ENCODE measurements at regions not wholly inside any gene's neighbourhood (a gene's known extent, or its start where the extent isn't known, plus 50 kb on each side); places are given as distances from the start of the nearest gene placed in this dataset.
A peak's percentile ranks its signal among the peaks of the same experiment; 100 is the strongest.
"Not testable (repeated sequence)": the region's sequence is repeated elsewhere in the genome, so short reads cannot be mapped to it uniquely, and the experiment has no call there.

DNA sequence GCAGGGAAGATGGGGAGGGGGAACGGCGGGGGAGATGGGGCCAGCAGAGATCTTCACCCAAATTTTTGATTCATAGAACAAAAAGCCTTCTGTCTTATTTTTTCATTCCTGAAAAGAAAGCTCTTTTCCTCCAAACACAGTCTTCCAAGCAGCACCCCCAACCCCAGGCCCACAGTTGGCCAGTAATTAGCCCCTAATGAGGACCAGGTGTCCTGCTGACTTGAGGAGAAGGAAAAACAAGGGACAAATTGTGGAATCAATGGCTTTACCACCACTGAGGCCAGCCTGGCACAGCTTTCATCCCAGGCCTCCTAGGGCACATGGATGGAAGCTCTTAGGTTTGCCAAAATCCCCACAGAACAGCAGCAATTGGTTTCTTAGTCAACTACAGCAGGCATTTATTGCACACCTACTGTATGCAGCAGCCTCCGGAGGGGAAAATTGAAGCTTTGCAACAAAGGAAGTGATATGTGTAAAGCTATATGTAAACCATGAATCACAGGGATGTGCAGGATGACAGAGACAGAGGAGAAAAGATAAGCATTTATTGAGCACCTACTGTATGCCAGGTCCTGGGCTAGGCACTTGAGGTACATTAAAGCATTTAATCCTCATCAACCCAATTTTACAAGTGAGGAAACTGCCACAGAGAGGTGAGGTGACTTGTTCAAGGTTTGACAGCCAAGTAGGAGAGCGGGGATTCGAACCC lies 199.5 kb downstream of the TBC1D2B start:
- Histone ChIP-seq H3K36me3 (ENCODE audit: control insufficient read depth, insufficient read depth, low read length) (no peaks in the 10 kb centered on the region), H3K27me3 (ENCODE audit: control insufficient read depth, insufficient read depth, low read length) (no peaks in the 10 kb centered on the region), H3K4me3 (ENCODE audit: low read depth, low read length) (no peak overlapping the region)
- no peak for DNase-seq (ENCODE audit: low read depth)
- TF ChIP-seq, protein P1, sequence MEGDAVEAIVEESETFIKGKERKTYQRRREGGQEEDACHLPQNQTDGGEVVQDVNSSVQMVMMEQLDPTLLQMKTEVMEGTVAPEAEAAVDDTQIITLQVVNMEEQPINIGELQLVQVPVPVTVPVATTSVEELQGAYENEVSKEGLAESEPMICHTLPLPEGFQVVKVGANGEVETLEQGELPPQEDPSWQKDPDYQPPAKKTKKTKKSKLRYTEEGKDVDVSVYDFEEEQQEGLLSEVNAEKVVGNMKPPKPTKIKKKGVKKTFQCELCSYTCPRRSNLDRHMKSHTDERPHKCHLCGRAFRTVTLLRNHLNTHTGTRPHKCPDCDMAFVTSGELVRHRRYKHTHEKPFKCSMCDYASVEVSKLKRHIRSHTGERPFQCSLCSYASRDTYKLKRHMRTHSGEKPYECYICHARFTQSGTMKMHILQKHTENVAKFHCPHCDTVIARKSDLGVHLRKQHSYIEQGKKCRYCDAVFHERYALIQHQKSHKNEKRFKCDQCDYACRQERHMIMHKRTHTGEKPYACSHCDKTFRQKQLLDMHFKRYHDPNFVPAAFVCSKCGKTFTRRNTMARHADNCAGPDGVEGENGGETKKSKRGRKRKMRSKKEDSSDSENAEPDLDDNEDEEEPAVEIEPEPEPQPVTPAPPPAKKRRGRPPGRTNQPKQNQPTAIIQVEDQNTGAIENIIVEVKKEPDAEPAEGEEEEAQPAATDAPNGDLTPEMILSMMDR (IDR thresholded peaks at IDR 0.05; ENCODE audit: insufficient read depth, low read length, poor library complexity, severe bottlenecking) = no peak

DNA sequence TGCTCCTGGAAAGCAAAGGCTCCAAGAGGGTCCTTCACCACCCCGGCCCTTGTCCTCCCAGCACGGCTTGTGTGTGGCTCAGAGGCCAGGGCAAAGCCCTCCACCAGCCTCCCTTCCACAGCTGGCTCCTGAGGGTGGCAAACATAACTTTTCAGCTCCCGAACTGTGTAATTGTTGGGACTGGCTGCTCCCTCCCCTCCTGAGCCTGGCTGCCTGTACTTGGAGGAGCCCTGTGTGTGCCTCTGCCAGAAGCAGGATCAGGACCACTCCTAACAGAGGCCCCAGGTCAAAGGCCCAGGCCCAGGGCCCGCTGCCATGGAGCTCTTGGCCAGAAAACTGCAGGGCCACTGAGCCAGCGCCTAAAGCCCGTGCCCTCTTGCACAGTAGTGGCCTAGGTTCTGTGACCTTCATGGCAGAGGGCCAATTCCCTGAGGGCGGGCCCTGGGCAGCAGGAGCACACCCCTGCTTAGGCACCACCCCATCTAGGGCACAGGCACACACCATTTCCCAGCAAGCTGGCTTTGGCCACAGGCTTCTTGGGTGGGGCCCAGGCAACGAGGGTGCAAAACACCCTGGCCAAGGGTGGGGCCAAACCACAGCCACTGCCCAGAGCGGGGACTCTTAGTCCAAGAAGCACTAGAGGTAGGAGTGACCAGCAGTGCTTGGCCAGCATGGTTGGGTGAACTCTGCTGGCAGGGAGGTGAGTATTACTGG lies 201.2 kb downstream of the TBC1D2B start:
- not testable (repeated sequence) for H3K36me3 ChIP-seq (ENCODE audit: control insufficient read depth, insufficient read depth, low read length); H3K4me3 ChIP-seq (ENCODE audit: low read depth, low read length); H3K27me3 ChIP-seq (ENCODE audit: control insufficient read depth, insufficient read depth, low read length); DNase-seq (ENCODE audit: low read depth)

DNA sequence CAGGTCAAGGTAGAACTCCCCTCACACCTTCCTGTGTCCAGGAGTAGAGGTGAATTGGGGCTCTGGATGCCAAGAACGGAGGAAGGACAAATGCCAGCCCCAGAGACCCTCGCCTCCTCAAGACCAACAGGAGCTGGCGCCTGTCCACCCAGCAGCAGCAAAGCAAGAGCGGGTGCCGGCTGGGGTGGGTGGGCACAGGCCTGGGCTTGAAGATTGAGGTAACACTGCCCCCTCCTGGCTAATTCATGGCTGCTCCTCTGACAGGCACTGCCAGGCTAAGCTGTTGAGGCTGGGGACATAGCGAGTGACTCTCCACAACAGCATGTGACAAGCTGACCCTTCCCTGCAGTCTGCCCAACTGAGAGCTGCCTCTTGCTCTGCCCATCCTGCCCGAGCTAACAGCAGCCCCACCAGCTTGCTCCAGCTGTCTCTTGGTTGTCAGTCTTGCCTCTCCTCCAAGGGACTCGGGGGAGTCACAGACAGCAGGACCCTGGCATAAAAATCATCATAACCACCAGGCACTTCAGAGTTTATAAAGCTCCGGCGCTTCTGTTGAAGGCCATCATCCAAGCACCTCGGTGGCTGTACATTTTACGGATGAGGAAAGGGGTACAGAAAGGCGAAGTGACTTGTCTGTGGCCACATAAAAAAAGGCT lies 202.3 kb downstream of the TBC1D2B start:
- H3K36me3 ChIP-seq (ENCODE audit: control insufficient read depth, insufficient read depth, low read length); H3K27me3 ChIP-seq (ENCODE audit: control insufficient read depth, insufficient read depth, low read length); DNase-seq (ENCODE audit: low read depth); H3K4me3 ChIP-seq (ENCODE audit: low read depth, low read length): not testable (repeated sequence)
- TF ChIP-seq, protein P1 (IDR thresholded peaks at IDR 0.05; ENCODE audit: insufficient read depth, low read length, poor library complexity, severe bottlenecking) = peak; percentile 72

DNA sequence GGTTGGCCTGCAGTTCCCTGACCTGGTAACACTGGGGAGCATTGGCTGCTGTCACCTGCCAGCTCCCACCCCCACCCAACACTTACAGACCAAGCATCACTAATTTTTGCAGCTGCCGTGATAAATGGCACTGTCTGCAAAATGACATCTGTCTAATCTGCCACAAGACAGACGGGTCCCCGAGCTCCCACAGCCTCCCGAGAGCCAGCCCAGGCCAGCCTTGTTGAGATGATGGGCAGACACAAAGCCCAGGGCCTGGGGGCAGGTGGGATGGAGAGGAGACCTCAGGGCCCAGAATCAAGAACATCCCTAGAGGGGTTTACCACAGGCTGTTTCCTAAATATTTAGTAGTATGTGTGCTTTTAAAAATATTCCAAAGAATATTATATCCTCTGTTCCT lies 203.4 kb downstream of the TBC1D2B start:
- TF ChIP-seq, protein P1 (IDR thresholded peaks at IDR 0.05; ENCODE audit: insufficient read depth, low read length, poor library complexity, severe bottlenecking) = no peak
- no peak for DNase-seq (ENCODE audit: low read depth)
- Histone ChIP-seq H3K27me3 (ENCODE audit: control insufficient read depth, insufficient read depth, low read length) (peaks cover 5% of the 10 kb centered on the region), H3K36me3 (ENCODE audit: control insufficient read depth, insufficient read depth, low read length) (no peaks in the 10 kb centered on the region), H3K4me3 (ENCODE audit: low read depth, low read length) (no peak overlapping the region)

DNA sequence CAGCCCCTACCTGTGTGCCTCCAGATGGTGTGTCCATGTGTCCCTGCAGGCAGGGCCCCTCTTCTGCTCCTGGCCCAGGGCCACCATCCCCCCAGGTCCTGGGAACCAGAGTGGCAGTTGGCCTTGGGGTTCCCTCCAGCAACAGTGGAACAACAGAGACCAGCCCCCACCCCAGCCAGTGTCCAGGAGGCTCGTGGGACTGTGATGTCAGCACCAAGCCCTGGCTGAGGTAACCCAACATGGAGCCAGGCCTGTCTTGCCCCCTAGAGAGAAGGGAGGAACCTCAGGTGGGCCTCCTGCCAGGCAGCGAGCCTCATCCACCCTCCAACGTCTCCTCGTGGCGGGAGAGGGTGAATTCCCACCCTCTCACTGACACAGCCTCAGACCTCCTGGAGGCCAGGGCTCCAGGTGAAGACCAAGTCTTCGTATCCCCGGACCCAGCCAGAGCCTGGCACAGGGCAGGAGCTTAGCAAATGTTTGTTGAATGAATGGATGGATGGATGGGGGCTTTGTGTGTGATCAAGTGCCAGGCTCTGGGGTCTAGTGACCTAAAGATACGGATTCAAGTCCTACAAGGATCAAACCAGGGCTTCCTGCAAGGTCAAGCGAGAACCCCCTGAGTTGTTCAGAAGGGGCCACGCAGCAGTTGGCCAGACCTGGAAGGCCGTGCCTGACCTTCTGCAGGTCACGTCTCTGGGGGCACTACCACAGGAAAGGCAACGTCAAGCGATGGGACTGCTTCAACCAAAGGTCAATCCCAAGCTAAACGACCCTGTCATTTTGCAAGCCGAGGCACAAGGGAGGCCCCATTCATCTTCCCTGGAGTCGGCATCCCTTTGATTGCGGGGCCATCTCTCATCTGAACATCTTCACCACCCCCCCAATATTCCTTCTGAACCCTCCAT lies 204.7 kb downstream of the TBC1D2B start:
- H3K27me3 ChIP-seq (ENCODE audit: control insufficient read depth, insufficient read depth, low read length); H3K4me3 ChIP-seq (ENCODE audit: low read depth, low read length); DNase-seq (ENCODE audit: low read depth); H3K36me3 ChIP-seq (ENCODE audit: control insufficient read depth, insufficient read depth, low read length): not testable (repeated sequence)

DNA sequence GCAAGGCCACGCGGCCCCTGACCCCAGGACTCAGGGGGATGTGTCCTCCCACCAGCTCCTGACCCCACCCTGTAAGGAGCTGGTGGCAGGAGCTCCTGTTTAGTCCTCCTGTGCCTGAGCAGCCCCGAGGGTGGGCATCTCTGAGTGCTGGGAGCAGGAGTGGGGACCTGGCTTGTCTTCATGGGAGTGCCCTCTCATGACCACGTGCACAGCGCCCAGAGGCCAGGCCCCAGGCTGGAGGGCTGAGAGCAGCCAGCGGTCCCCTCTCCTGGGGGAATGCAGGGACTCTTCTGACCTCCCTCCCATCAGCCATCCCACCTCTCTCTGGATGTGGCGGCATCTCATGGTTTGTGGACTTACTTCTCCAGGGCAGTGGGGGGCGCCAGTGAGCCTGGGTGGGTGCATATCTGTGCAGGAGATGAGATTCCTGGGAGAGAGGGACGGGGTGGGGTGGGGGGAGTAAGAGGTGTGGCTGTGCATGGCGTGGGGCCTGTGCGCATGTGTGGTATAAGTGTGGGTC lies 205.6 kb downstream of the TBC1D2B start:
- no peak for DNase-seq (ENCODE audit: low read depth)
- TF ChIP-seq, protein P1 (IDR thresholded peaks at IDR 0.05; ENCODE audit: insufficient read depth, low read length, poor library complexity, severe bottlenecking) = peak; percentile 24
- Histone ChIP-seq H3K4me3 (ENCODE audit: low read depth, low read length) (no peak overlapping the region), H3K27me3 (ENCODE audit: control insufficient read depth, insufficient read depth, low read length) (peaks cover 5% of the 10 kb centered on the region), H3K36me3 (ENCODE audit: control insufficient read depth, insufficient read depth, low read length) (no peaks in the 10 kb centered on the region)
